Esophagus squamous epithelium (tissue), 5 donors: ENCODE measurements at regions not wholly inside any gene's neighbourhood (a gene's known extent, or its start where the extent isn't known, plus 50 kb on each side); places are given as distances from the start of the nearest gene placed in this dataset.

ENCODE experiments used
- DNase-seq: peaks from one replicate; lab custom pipeline; 2025; lab: John Stamatoyannopoulos, UW
- H3K27ac ChIP-seq, 4 donors: fragments of 200-600 bp; sonication (generic); one replicate each; pipeline ENCODE4 v1.5.1; 2016 to 2019; ENCODE audit warnings: mild to moderate bottlenecking in 1 of 4
- H3K27me3 ChIP-seq, 4 donors: fragments of 200-600 bp; sonication (generic); 1 replicate in 3 of 4; 2 replicates in 1 of 4; pipeline versions ENCODE4 v1.5.1 to v1.6.0; 2017 to 2021; ENCODE audit warnings: antibody characterized with exemption in 1 of 4
- H3K36me3 ChIP-seq, 3 donors: fragments of 200-600 bp; sonication (generic); one replicate each; pipeline ENCODE4 v1.5.1; 2016 to 2019
- H3K4me1 ChIP-seq, 3 donors: fragments of 200-600 bp; sonication (generic); one replicate each; pipeline ENCODE4 v1.5.1; 2017 to 2019
- H3K4me3 ChIP-seq, 4 donors: fragments of 200-600 bp; sonication (generic); 1 replicate in 3 of 4; 2 replicates in 1 of 4; pipeline ENCODE4 v1.5.1; 2016 to 2019; ENCODE audit warnings: mild to moderate bottlenecking in 2 of 4, moderate library complexity in 1 of 4
- H3K9me3 ChIP-seq, 3 donors: fragments of 200-600 bp; sonication (generic); one replicate each; pipeline ENCODE4 v1.5.1; 2016 to 2019
- POLR2A ChIP-seq, 4 donors: fragments of 450-650 bp; IDR thresholded peaks; one replicate each; pipeline ENCODE4 v1.6.1; 2017; ENCODE audit warnings: antibody characterized with exemption in 4 of 4, mild to moderate bottlenecking in 4 of 4, moderate library complexity in 3 of 4
- WGBS, 2 donors: methylation state at CpG; one replicate each; pipeline ENCODE4 v1.1.5; 2018; 5-methylcytosine and 5-hydroxymethylcytosine counted together
- intact Hi-C: fragments of 100-400 bp; cut with DNase I; formaldehyde crosslinking; loops from one replicate; pipeline ENCODE4 v1.15.0; 2022
- TF ChIP-seq, protein P1 (sequence below), 6 experiments: fragments of 450-650 bp in 4 of 6; fragments of 200-600 bp in 2 of 6; sonication (generic) in 2 of 6; IDR thresholded peaks; one replicate each; pipeline ENCODE4 v1.5.1; 2016 to 2019; ENCODE audit warnings: antibody characterized with exemption in 6 of 6, mild to moderate bottlenecking in 4 of 6, moderate library complexity in 4 of 6
- donor health status: DM: yes; HTN: yes; CAD: no.

GRCh38 chr3:3286014-3286413, 106.5 kb upstream of the CRBN start:
- no peaks in the 10 kb centered on the region for H3K36me3 ChIP-seq
- WGBS, 2 donors = 48 to 77% methylated on average over 2 of the region's 2 CpGs

GRCh38 chr3:3281024-3281423, 101.5 kb upstream of the CRBN start:
- Histone ChIP-seq H3K27ac (no peak overlapping the region), H3K27me3 (no peaks in the 10 kb centered on the region), H3K4me3 (no peak overlapping the region), H3K9me3 (no peaks in the 10 kb centered on the region), H3K36me3 (no peaks in the 10 kb centered on the region), H3K4me1 (no peaks in the 10 kb centered on the region)
- TF ChIP-seq POLR2A (IDR thresholded peaks at IDR 0.05) = no peak
- TF ChIP-seq, protein P1, sequence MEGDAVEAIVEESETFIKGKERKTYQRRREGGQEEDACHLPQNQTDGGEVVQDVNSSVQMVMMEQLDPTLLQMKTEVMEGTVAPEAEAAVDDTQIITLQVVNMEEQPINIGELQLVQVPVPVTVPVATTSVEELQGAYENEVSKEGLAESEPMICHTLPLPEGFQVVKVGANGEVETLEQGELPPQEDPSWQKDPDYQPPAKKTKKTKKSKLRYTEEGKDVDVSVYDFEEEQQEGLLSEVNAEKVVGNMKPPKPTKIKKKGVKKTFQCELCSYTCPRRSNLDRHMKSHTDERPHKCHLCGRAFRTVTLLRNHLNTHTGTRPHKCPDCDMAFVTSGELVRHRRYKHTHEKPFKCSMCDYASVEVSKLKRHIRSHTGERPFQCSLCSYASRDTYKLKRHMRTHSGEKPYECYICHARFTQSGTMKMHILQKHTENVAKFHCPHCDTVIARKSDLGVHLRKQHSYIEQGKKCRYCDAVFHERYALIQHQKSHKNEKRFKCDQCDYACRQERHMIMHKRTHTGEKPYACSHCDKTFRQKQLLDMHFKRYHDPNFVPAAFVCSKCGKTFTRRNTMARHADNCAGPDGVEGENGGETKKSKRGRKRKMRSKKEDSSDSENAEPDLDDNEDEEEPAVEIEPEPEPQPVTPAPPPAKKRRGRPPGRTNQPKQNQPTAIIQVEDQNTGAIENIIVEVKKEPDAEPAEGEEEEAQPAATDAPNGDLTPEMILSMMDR (IDR thresholded peaks at IDR 0.05) = no peak
- DNase-seq = no peak
- 46 to 49% methylated on average over 2 of the region's 2 CpGs for WGBS, 2 donors
- intact Hi-C loops = no loop called here

More at GRCh38 chr3:3286014-3286413, 106.5 kb upstream of the CRBN start:
- TF ChIP-seq POLR2A (IDR thresholded peaks at IDR 0.05) = no peak
- TF ChIP-seq, protein P1 (IDR thresholded peaks at IDR 0.05) = no peak
- Histone ChIP-seq H3K4me1 (no peaks in the 10 kb centered on the region), H3K27me3 (no peaks in the 10 kb centered on the region), H3K9me3 (no peaks in the 10 kb centered on the region), H3K27ac (no peak overlapping the region), H3K4me3 (no peak overlapping the region)
- no peak for DNase-seq
- intact Hi-C loops = no loop called here

GRCh38 chr3:3280396-3280795, 100.9 kb upstream of the CRBN start:
- intact Hi-C loops = no loop called here
- TF ChIP-seq, protein P1 (IDR thresholded peaks at IDR 0.05) = no peak
- TF ChIP-seq POLR2A (IDR thresholded peaks at IDR 0.05) = no peak
- no peaks in the 10 kb centered on the region for H3K9me3 ChIP-seq
- 44 to 60% methylated on average over 1 of the region's 1 CpG for WGBS, 2 donors
- H3K4me3 ChIP-seq = no peak overlapping the region
- H3K27ac ChIP-seq = no peak overlapping the region
- H3K27me3 ChIP-seq = no peaks in the 10 kb centered on the region
- H3K4me1 ChIP-seq = no peaks in the 10 kb centered on the region
- no peaks in the 10 kb centered on the region for H3K36me3 ChIP-seq
- no peak for DNase-seq

DNA sequence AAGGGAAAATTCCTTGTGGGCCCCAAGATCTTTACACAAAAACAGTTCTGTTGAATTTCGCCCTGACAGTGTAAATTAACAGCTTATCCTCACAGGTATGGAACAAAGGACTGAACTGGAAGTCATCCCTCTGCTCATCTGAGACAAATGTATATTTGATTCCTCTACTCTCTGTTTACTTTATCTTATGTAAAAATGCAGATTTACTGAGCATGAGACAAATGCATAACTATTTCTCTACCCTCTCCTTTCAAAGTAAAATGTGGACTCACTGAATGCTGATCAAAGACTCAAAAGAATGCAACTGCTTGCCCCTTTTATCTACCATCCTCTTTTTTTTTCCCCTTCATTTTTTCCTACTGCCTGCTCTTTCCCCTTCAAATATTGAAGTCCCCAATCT, 98.6 kb upstream of the CRBN start:
- 28 to 36% methylated on average over 1 of the region's 1 CpG for WGBS, 2 donors
- no peaks in the 10 kb centered on the region for H3K27me3 ChIP-seq
- intact Hi-C loops = no loop called here
- TF ChIP-seq, protein P1 (IDR thresholded peaks at IDR 0.05) = no peak
- TF ChIP-seq POLR2A (IDR thresholded peaks at IDR 0.05) = no peak
- no peaks in the 10 kb centered on the region for H3K4me1 ChIP-seq
- no peaks in the 10 kb centered on the region for H3K9me3 ChIP-seq
- H3K36me3 ChIP-seq = no peaks in the 10 kb centered on the region
- no peak overlapping the region for H3K4me3 ChIP-seq
- DNase-seq = no peak
- H3K27ac ChIP-seq = no peak overlapping the region

DNA sequence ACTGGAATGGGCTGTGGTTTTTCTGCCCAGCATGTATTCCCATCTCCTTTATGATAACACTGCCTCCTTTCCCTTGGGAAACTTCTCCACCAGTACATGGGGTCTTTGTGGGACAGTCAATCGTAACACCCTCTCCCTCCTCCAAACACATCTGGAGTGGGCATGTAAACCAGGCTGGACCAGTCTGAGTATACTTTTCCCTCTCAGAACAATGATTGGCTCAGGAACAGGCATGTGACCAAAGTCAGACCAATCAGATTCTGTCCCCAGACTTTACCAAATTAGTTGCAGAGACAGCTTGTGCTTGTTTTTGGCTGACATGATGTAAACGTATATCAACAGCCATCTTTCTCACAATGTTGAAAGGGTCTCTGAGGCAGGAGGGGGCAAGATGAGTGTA, 97.1 kb upstream of the CRBN start:
- no peaks in the 10 kb centered on the region for H3K27me3 ChIP-seq
- intact Hi-C loops = no loop called here
- DNase-seq = no peak
- TF ChIP-seq POLR2A (IDR thresholded peaks at IDR 0.05) = no peak
- TF ChIP-seq, protein P1 (IDR thresholded peaks at IDR 0.05) = no peak
- no peaks in the 10 kb centered on the region for H3K9me3 ChIP-seq
- H3K27ac ChIP-seq = no peak overlapping the region
- H3K4me3 ChIP-seq = no peak overlapping the region
- H3K4me1 ChIP-seq = no peaks in the 10 kb centered on the region
- no peaks in the 10 kb centered on the region for H3K36me3 ChIP-seq
- 79 to 95% methylated on average over 2 of the region's 2 CpGs for whole genome bisulfite sequencing, 2 donors
